B cell (primary cell): ENCODE measurements at regions not wholly inside any gene's neighbourhood (a gene's known extent, or its start where the extent isn't known, plus 50 kb on each side); places are given as distances from the start of the nearest gene placed in this dataset.

ENCODE experiments used
- CTCF ChIP-seq: fragments of 200-600 bp; IDR thresholded peaks from one replicate; pipeline ENCODE4 v1.8.0; 2022; ENCODE audit warnings: antibody characterized with exemption, mild to moderate bottlenecking
- EZH2 ChIP-seq: IDR thresholded peaks from 2 replicates; pipeline ENCODE4 v1.6.1; 2012; ENCODE audit warnings: borderline replicate concordance, low read depth, mild to moderate bottlenecking, moderate library complexity, low read length; ENCODE audit not compliant: insufficient read depth, poor library complexity, severe bottlenecking

GRCh38 chr13:62489731-62490130, 1074.1 kb upstream of the PCDH20 start:
- TF ChIP-seq CTCF (no peak), EZH2 (no peak)
